Ovary (tissue), 7 donors: ENCODE measurements at regions not wholly inside any gene's neighbourhood (a gene's known extent, or its start where the extent isn't known, plus 50 kb on each side); places are given as distances from the start of the nearest gene placed in this dataset.

Experiments used
- DNase-seq, 5 donors: peaks; one replicate each; pipeline ENCODE4 v3.0.0-alpha.2; 2019 to 2020
- H3K27ac ChIP-seq, 2 donors: fragments of 200-600 bp; one replicate each; pipeline versions ENCODE4 v1.5.1 to v1.8.0; 2019 to 2022
- H3K27me3 ChIP-seq: fragments of 200-600 bp; one replicate; pipeline ENCODE4 v1.8.0; 2022
- H3K36me3 ChIP-seq: fragments of 200-600 bp; sonication (generic); one replicate; pipeline ENCODE4 v1.5.1; 2019
- H3K4me1 ChIP-seq: one replicate; pipeline ENCODE4 v1.8.1; 2013; ENCODE audit warnings: mild to moderate bottlenecking, moderate library complexity; ENCODE audit not compliant: insufficient read depth
- H3K4me3 ChIP-seq: fragments of 200-600 bp; sonication (generic); one replicate; pipeline ENCODE4 v1.5.1; 2017
- H3K9me3 ChIP-seq, 2 donors: fragments of 200-600 bp in 1 of 2; sonication (generic) in 1 of 2; one replicate each; pipeline versions ENCODE4 v1.5.1 to v1.8.1; 2013 to 2019; ENCODE audit warnings: mild to moderate bottlenecking in 1 of 2, moderate library complexity in 1 of 2
- CTCF ChIP-seq, 3 donors: fragments of 450-650 bp in 2 of 3; fragments of 200-600 bp in 1 of 3; IDR thresholded peaks; one replicate each; pipeline versions ENCODE4 v1.5.1 to v1.8.0; 2016 to 2022; ENCODE audit warnings: antibody characterized with exemption in 3 of 3, mild to moderate bottlenecking in 1 of 3
- EP300 ChIP-seq: sonication (generic); formaldehyde crosslinking; IDR thresholded peaks from one replicate; pipeline ENCODE4 v1.6.1; 2017; ENCODE audit warnings: antibody characterized with exemption
- POLR2A ChIP-seq: fragments of 450-650 bp; IDR thresholded peaks from one replicate; pipeline ENCODE4 v1.6.1; 2017; ENCODE audit warnings: antibody characterized with exemption, mild to moderate bottlenecking, moderate library complexity
- WGBS, 3 donors: extraction: QIAGEN DNeasy Blood & Tissue Kit in 1 of 3; methylation state at CpG; one replicate each; pipeline versions ENCODE4 v1.1.5 to v1.1.7; 2013 to 2017; 5-methylcytosine and 5-hydroxymethylcytosine counted together
- intact Hi-C, 4 donors: fragments of 100-400 bp; cut with DNase I; formaldehyde crosslinking; loops; one replicate each; pipeline versions ENCODE4 v1.11.0 to v1.15.1; 2022 to 2023
- donor health status: DM: no; HTN: no; CAD: no; lungs with moderate emphysema.
- donor health status: DM: no; HTN: no; CAD: no.
- donor health status: Bipolar disorder and iron deficiency.
- donor health status: DM: no; HTN: no; CAD: no.
- donor health status: DM: yes; HTN: yes; CAD: no.

- Histone ChIP-seq H3K9me3 (no peaks in the 10 kb centered on the region), H3K27ac (no peak overlapping the region), H3K4me3 (no peak overlapping the region), H3K4me1 (no peaks in the 10 kb centered on the region), H3K36me3 (no peaks in the 10 kb centered on the region), H3K27me3 (no peaks in the 10 kb centered on the region)
- intact Hi-C loops, result no loop called here
- WGBS, 3 donors, result 65 to 72% (median 71%) methylated on average over 2 of the region's 2 CpGs
- TF ChIP-seq EP300, result no peak
- no peak for TF ChIP-seq POLR2A
- TF ChIP-seq CTCF (IDR thresholded peaks at IDR 0.05), result no peak
- DNase-seq, result no peak
These were observed 614.5 kb downstream of the TMA16 start for GRCh38 chr4:164108971-164109370.

GRCh38 chr4:164109503-164109902, 615.0 kb downstream of the TMA16 start:
- no peaks in the 10 kb centered on the region for H3K27me3 ChIP-seq
- no peak overlapping the region for H3K4me3 ChIP-seq
- H3K36me3 ChIP-seq, result no peaks in the 10 kb centered on the region
- no peaks in the 10 kb centered on the region for H3K4me1 ChIP-seq
- intact Hi-C loops, result no loop called here
- TF ChIP-seq CTCF (IDR thresholded peaks at IDR 0.05) (no peak), EP300 (no peak), POLR2A (no peak)
- H3K9me3 ChIP-seq, result no peaks in the 10 kb centered on the region
- DNase-seq, result no peak
- H3K27ac ChIP-seq, result no peak overlapping the region
- WGBS, 3 donors, result 16 to 39% (median 18%) methylated on average over 4 of the region's 4 CpGs

GRCh38 chr4:164115236-164115635, 620.7 kb downstream of the TMA16 start:
- H3K27ac ChIP-seq, result no peak overlapping the region
- no peaks in the 10 kb centered on the region for H3K27me3 ChIP-seq
- TF ChIP-seq EP300, result no peak
- no peak for TF ChIP-seq CTCF (IDR thresholded peaks at IDR 0.05)
- TF ChIP-seq POLR2A, result no peak
- no peaks in the 10 kb centered on the region for H3K4me1 ChIP-seq
- 15 to 29% (median 26%) methylated on average over 2 of the region's 2 CpGs for WGBS, 3 donors
- H3K4me3 ChIP-seq, result no peak overlapping the region
- intact Hi-C loops, result no loop called here
- no peaks in the 10 kb centered on the region for H3K9me3 ChIP-seq
- no peaks in the 10 kb centered on the region for H3K36me3 ChIP-seq
- DNase-seq, result no peak

- intact Hi-C loops, result no loop called here
- Histone ChIP-seq H3K9me3 (no peaks in the 10 kb centered on the region), H3K4me3 (no peak overlapping the region), H3K4me1 (no peaks in the 10 kb centered on the region), H3K27me3 (no peaks in the 10 kb centered on the region), H3K27ac (no peak overlapping the region), H3K36me3 (no peaks in the 10 kb centered on the region)
- TF ChIP-seq POLR2A, result no peak
- no peak for TF ChIP-seq EP300
- TF ChIP-seq CTCF (IDR thresholded peaks at IDR 0.05), result no peak
- DNase-seq, result no peak
- WGBS, 3 donors, result 37 to 54% (median 40%) methylated on average over 1 of the region's 1 CpG
These were observed 621.8 kb downstream of the TMA16 start for GRCh38 chr4:164116286-164116685.

GRCh38 chr4:164134388-164134787, 619.5 kb upstream of the SMIM31 start:
- Histone ChIP-seq H3K36me3 (no peaks in the 10 kb centered on the region), H3K27ac (no peak overlapping the region), H3K27me3 (no peaks in the 10 kb centered on the region), H3K9me3 (no peaks in the 10 kb centered on the region), H3K4me1 (no peaks in the 10 kb centered on the region), H3K4me3 (no peak overlapping the region)
- intact Hi-C loops, result no loop called here
- WGBS, 3 donors, result 78 to 92% (median 89%) methylated on average over 2 of the region's 2 CpGs
- DNase-seq, result no peak
- TF ChIP-seq EP300, result no peak
- TF ChIP-seq POLR2A, result no peak
- no peak for TF ChIP-seq CTCF (IDR thresholded peaks at IDR 0.05)
